Upper lobe of left lung (tissue), 6 donors: ENCODE measurements at regions not wholly inside any gene's neighbourhood (a gene's known extent, or its start where the extent isn't known, plus 50 kb on each side); places are given as distances from the start of the nearest gene placed in this dataset.

Experiments used
- ATAC-seq, 2 donors: fragments of 200-7000 bp; cut with Tn5 transposase; one replicate each; pipeline ENCODE4 v1.9.1; 2022; ENCODE audit warnings: mild to moderate bottlenecking in 2 of 2, moderate library complexity in 2 of 2; ENCODE audit not compliant: low FRiP score in 2 of 2
- DNase-seq, 2 donors: peaks; one replicate each; pipeline ENCODE4 v3.0.0-alpha.2; 2019 to 2020
- H3K27ac ChIP-seq, 4 donors: fragments of 200-600 bp; sonication (generic); one replicate each; pipeline ENCODE4 v1.5.1; 2016 to 2019
- H3K27me3 ChIP-seq, 4 donors: fragments of 200-600 bp; sonication (generic); one replicate each; pipeline ENCODE4 v1.5.1; 2017 to 2019
- H3K36me3 ChIP-seq, 4 donors: fragments of 200-600 bp; sonication (generic); one replicate each; pipeline ENCODE4 v1.5.1; 2016 to 2019
- H3K4me1 ChIP-seq, 4 donors: fragments of 200-600 bp; sonication (generic); one replicate each; pipeline ENCODE4 v1.5.1; 2018 to 2019
- H3K4me3 ChIP-seq, 4 donors: fragments of 200-600 bp; sonication (generic); one replicate each; pipeline ENCODE4 v1.5.1; 2017 to 2019; ENCODE audit warnings: mild to moderate bottlenecking in 2 of 4, moderate library complexity in 1 of 4
- H3K9me3 ChIP-seq, 4 donors: fragments of 200-600 bp; sonication (generic); one replicate each; pipeline ENCODE4 v1.5.1; 2018 to 2019
- EP300 ChIP-seq, 4 donors: sonication (generic); formaldehyde crosslinking; IDR thresholded peaks; one replicate each; pipeline ENCODE4 v1.5.1; 2017; ENCODE audit warnings: antibody characterized with exemption in 4 of 4, control low read depth in 2 of 4
- POLR2A ChIP-seq, 4 donors: fragments of 450-650 bp; IDR thresholded peaks; one replicate each; pipeline ENCODE4 v1.5.1; 2016 to 2017; ENCODE audit warnings: antibody characterized with exemption in 4 of 4, mild to moderate bottlenecking in 2 of 4
- POLR2AphosphoS5 ChIP-seq, 2 donors: sonication (generic); formaldehyde crosslinking; IDR thresholded peaks; one replicate each; pipeline ENCODE4 v1.5.1; 2017; ENCODE audit warnings: antibody characterized with exemption in 2 of 2
- WGBS, 2 donors: methylation state at CpG; one replicate each; pipeline ENCODE4 v1.1.5; 2017 to 2018; 5-methylcytosine and 5-hydroxymethylcytosine counted together
- TF ChIP-seq, protein P1 (sequence below), 6 experiments: fragments of 450-650 bp in 4 of 6; fragments of 200-600 bp in 2 of 6; sonication (generic) in 2 of 6; IDR thresholded peaks; one replicate each; pipeline ENCODE4 v1.5.1; 2016 to 2019; ENCODE audit warnings: antibody characterized with exemption in 6 of 6
- donor health status: DM: no; HTN: no; CAD: no; lungs with moderate emphysema.
- donor health status: DM: no; HTN: yes; CAD: no; lungs with severe emphysema.

DNA sequence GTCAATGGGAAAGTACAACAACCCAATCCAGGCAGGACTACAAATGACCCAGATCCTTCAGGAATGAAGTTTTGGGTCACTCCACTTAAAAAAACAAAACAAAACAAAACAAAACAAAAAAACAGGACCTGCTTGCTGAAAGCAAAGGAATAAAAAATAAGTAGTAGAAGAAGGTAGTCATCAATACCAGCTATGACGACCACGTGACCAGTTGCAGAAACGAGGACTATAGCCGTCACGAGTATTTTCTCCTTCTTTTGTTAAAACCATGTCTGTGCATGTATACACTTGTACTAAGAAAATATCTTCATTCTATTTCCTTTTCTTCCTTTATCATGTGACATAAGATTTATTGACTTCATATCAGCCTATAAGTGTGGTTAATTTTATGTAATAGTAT lies 308.4 kb upstream of the DEFB112 start:
- TF ChIP-seq, protein P1, sequence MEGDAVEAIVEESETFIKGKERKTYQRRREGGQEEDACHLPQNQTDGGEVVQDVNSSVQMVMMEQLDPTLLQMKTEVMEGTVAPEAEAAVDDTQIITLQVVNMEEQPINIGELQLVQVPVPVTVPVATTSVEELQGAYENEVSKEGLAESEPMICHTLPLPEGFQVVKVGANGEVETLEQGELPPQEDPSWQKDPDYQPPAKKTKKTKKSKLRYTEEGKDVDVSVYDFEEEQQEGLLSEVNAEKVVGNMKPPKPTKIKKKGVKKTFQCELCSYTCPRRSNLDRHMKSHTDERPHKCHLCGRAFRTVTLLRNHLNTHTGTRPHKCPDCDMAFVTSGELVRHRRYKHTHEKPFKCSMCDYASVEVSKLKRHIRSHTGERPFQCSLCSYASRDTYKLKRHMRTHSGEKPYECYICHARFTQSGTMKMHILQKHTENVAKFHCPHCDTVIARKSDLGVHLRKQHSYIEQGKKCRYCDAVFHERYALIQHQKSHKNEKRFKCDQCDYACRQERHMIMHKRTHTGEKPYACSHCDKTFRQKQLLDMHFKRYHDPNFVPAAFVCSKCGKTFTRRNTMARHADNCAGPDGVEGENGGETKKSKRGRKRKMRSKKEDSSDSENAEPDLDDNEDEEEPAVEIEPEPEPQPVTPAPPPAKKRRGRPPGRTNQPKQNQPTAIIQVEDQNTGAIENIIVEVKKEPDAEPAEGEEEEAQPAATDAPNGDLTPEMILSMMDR (IDR thresholded peaks at IDR 0.05): no peak
- no peak for TF ChIP-seq EP300 (IDR thresholded peaks at IDR 0.05)
- no peak for TF ChIP-seq POLR2AphosphoS5 (IDR thresholded peaks at IDR 0.05)
- no peak for TF ChIP-seq POLR2A (IDR thresholded peaks at IDR 0.05)
- Histone ChIP-seq H3K36me3 (no peaks in the 10 kb centered on the region), H3K9me3 (no peaks in the 10 kb centered on the region), H3K4me3 (no peak overlapping the region), H3K4me1 (no peaks in the 10 kb centered on the region), H3K27ac (no peak overlapping the region), H3K27me3 (no peaks in the 10 kb centered on the region)
- 90 to 92% methylated on average over 5 of the region's 5 CpGs for WGBS, 2 donors
- ATAC-seq (no peak), DNase-seq (no peak)

DNA sequence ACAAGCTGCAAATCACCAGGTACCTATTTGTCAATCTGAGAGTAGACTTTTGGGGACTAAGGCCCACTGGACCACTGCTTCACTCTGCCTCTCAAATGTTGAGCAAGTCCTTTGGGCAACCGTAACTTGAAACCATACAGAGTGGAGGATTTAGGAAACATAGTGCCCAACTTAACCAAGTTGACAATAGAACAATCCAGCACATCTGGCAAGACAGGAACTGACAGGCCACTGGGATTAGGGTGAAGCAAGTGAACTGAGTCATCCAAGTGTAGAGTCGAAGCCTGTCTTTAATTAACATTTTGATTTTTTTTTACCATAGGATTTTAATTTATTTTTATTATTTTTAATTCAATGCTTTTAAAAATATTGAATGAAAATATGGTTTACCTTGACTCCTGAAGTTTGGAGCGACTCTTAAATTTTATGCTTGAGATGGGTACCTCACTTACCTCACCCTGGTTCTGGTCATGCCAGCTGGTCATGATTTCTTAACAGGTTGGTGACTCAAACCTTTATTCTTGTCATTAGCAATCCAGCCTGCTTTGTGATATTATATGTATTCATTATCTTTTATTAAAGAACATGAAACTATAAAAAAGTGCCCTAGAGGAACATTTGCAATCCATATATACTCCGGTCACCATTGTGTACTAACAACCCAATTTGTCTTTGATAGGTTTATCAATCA lies 312.1 kb upstream of the DEFB112 start:
- WGBS, 2 donors: 91 to 92% methylated on average over 4 of the region's 4 CpGs
- ATAC-seq: no peak
- Histone ChIP-seq H3K27me3 (no peaks in the 10 kb centered on the region), H3K27ac (no peak overlapping the region), H3K36me3 (no peaks in the 10 kb centered on the region), H3K4me3 (no peak overlapping the region), H3K4me1 (no peaks in the 10 kb centered on the region), H3K9me3 (no peaks in the 10 kb centered on the region)
- TF ChIP-seq, protein P1 (IDR thresholded peaks at IDR 0.05): no peak
- TF ChIP-seq POLR2A (IDR thresholded peaks at IDR 0.05) (no peak), POLR2AphosphoS5 (IDR thresholded peaks at IDR 0.05) (no peak)
- no peak for DNase-seq

DNA sequence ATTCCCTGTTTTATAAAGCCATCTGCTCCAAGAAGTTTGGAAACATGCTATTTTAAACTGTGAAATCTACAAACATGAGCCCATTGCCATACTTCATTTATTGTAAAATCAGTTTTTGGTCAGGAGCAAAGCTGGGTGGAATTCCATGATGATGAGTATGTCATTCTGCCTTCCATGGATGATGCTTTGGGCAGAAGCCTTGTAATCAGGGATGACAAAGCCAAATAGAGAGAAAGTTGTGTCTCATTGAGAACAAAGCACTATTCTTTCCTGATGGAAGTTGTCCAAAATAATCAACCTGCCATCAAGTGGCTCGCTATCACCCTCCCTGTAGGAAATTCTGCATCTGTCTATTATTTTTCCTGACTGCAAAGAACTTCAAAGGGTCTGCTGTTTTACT lies 313.0 kb upstream of the DEFB112 start:
- TF ChIP-seq POLR2A (IDR thresholded peaks at IDR 0.05) (no peak), POLR2AphosphoS5 (IDR thresholded peaks at IDR 0.05) (no peak), EP300 (IDR thresholded peaks at IDR 0.05) (no peak)
- TF ChIP-seq, protein P1 (IDR thresholded peaks at IDR 0.05): no peak
- no peaks in the 10 kb centered on the region for H3K27me3 ChIP-seq
- no peak for DNase-seq
- H3K4me3 ChIP-seq: no peak overlapping the region
- no peak for ATAC-seq
- no peaks in the 10 kb centered on the region for H3K9me3 ChIP-seq
- no peaks in the 10 kb centered on the region for H3K36me3 ChIP-seq
- H3K4me1 ChIP-seq: no peaks in the 10 kb centered on the region
- H3K27ac ChIP-seq: no peak overlapping the region
- WGBS, 2 donors: 50 to 83% methylated on average over 1 of the region's 1 CpG

DNA sequence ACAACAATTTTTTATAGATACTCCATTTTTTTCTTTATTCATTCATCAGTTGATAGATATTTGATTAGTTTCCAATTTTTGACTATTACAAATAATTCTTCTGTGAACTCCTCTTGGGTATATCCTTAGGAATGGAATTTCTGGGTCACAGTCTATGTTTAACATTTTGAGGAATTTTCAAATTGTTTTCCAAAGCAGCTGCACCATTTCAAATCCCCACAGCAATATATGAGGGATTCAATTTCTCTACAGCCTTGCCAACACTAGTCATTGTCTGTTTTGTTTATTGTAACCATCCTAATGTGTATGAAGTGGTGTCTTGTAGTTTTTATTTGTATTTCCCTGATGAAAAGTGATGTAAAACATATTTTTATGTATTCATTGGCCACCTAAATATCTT lies 320.3 kb upstream of the DEFB112 start:
- no peak overlapping the region for H3K27ac ChIP-seq
- no peaks in the 10 kb centered on the region for H3K4me1 ChIP-seq
- H3K4me3 ChIP-seq: no peak overlapping the region
- ATAC-seq (no peak), DNase-seq (no peak)
- H3K36me3 ChIP-seq: no peaks in the 10 kb centered on the region
- TF ChIP-seq EP300 (IDR thresholded peaks at IDR 0.05) (no peak), POLR2A (IDR thresholded peaks at IDR 0.05) (no peak), POLR2AphosphoS5 (IDR thresholded peaks at IDR 0.05) (no peak)
- TF ChIP-seq, protein P1 (IDR thresholded peaks at IDR 0.05): no peak
- no peaks in the 10 kb centered on the region for H3K27me3 ChIP-seq
- no peaks in the 10 kb centered on the region for H3K9me3 ChIP-seq

DNA sequence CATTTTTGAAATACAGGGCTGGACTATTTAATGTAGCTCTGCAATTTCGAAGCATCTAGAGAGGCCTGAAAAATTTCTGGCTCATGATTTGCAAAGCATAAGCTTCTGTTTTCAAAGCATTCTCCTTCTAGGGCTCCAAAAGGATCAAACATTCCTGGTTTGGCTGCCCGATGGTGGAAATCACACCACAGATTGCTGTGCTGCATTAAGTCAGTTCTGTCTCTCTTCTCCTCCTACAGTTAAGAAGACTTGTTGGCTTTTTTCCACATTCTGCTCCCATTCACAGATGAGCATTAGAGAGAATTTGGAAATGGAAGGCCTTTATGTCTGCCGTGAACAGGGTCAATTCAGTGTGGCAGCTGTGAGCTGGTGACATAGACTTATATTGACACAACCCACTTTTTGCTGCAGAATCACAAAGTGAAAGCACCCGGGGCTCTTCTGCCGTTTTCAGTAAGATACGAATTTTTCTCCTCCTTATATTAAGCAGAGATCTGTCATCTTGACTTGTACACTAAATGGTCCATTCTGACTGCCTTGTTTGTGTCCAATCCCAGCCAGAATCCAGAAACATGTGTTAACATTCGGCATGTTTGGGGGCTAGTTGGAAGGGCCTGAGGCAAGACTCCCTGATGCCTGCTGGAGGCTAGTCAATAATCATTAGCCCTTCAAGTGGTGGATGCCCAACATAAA lies 330.8 kb upstream of the DEFB112 start:
- Histone ChIP-seq H3K36me3 (no peaks in the 10 kb centered on the region), H3K4me3 (no peak overlapping the region), H3K27me3 (no peaks in the 10 kb centered on the region), H3K27ac (no peak overlapping the region), H3K4me1 (no peaks in the 10 kb centered on the region), H3K9me3 (peaks cover 0 to 11% (median 5%) of the 10 kb centered on the region in 4 donors)
- DNase-seq (no peak), ATAC-seq (no peak)
- 71 to 78% methylated on average over 7 of the region's 7 CpGs for WGBS, 2 donors
- TF ChIP-seq POLR2AphosphoS5 (IDR thresholded peaks at IDR 0.05) (no peak), POLR2A (IDR thresholded peaks at IDR 0.05) (no peak), EP300 (IDR thresholded peaks at IDR 0.05) (no peak)
- TF ChIP-seq, protein P1 (IDR thresholded peaks at IDR 0.05): no peak
